GDM1 (cell line): ENCODE measurements at regions not wholly inside any gene's neighbourhood (a gene's known extent, or its start where the extent isn't known, plus 50 kb on each side); places are given as distances from the start of the nearest gene placed in this dataset.

Experiments
- DNase-seq: peaks from one replicate; lab custom pipeline; 2025; lab: John Stamatoyannopoulos, UW

DNA sequence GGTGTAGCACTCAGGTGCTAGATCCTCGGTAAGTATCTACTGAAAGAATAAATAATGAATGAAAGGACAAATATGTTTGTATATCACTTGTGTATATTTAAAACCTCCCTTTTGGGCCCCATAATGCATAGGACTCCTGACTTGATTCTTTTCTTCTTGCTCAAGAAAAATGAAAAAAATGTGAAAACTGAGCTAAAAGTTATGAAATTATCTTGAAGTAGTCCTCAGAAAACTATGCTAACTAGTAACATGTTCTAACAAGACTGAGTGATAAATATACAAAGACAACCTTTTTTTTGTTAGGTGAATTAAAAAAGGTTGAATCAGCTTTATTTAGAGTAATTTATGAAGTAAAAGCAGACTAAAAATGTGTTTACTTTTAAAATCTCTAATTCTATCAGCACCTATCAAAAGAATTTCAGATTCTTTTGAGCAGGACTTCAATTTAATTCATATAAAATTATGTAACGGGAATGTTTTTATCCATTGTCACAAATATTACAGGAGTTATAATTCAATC, 247.8 kb upstream of the JAG1 start:
- no peak for DNase-seq

DNA sequence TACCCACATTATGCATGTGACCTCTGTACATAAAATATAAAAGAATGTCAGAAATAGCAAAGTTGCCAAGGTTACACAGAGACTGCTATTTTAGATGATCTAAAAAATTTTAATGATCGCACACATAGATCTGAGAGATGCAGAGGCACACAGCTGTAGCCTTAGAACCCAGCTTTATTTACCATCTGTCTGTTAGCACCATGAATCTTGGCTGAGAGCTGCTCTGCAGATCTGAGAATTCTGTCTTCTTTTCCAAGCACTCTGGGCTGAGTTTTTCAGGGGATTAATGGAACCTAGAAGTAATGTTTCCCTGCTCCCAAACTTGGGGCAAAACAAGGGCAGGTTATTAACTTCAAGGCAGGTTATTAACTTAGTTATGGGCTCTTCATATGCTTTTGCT, 248.7 kb upstream of the JAG1 start:
- DNase-seq = no peak

DNA sequence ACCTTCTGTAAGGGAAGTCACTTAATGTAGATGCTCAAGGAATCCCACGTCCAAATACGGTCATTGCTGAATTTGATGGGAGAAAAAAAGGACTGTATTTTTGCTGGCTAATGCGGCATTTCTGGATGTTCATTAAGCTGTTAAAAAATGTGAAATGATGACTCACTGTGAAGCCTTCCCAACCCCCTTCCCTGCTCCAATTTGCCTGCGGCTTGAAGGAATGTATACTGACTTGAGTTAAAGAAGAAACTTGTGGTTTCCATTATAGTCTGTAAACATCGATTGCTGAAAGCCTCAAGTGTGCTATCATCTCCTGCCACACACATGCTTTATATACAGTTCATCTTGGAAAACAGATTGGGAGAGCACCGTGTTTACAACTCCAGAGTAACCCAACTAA, 249.1 kb upstream of the JAG1 start:
- DNase-seq = no peak

DNA sequence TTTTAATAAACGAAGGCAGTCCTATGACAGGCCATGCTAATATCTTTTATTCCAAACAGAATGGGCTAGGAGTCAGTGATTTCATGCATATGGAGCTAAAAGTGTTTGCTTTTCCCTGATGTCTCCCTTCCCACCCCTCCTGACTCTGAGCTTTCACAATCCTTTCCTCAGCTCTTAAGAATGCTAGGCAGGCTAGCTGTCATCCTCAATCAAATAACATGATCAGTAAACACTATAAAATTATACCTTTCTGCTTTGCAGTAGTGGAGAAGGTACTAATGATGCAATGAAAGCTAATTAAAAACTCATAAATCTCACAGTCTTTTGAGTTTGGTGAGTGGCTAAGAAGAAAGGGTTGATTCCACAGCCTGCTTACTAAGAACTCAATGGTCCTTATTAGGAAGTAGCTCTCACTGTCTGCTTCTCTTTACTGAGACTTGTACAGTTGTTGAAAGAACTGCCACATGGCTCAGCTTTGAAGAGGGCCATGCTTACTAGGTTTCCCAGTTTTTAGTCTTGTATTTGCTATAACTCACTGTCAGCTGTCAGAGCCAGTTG, 250.9 kb upstream of the JAG1 start:
- DNase-seq = no peak

DNA sequence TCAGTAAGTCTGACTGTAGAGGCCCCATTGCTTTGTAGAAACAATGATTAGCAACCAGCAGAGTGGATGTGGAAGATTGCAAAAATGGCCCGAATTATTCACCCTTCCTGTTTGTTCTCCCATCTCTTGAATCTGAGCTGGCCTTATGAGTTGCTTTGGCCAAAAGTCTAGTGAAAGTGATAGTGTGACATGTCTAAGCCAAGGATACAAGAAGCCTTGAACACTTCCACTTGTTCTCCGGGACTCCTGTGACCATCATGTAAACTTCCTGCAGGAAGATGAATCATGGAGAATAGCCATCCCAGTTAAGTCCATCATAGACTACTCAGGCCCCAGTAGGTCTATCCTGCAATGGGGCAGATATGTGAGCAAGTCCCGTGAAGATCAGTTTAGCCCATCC, 252.0 kb upstream of the JAG1 start:
- no peak for DNase-seq

DNA sequence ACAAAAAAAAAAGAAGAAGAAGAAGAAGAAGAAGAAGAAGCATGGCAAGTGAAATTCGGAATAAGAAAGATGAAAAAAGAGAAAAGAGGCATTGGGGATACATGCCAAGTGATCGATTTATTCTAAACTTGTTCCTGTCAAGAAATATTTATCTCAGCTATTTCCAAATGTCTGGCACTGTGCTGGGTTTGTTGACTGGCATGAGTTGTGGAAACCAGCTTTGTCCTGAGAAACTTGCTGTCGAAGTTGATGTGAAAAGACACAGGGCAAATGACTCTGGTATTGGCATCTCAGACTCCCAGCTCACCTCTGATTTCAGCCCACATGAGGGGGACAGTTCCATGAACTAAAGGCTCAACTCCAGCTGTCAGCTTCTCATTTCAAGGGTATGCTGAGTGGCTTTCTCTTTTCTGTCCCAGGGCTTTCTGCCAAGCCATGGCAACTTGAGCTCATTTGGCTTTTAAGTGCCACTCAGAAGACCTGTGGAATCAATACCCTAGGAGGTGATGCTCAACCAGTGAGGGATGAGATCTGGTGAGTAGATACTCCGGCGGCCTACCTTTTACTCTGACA, 253.3 kb upstream of the JAG1 start:
- DNase-seq = no peak

DNA sequence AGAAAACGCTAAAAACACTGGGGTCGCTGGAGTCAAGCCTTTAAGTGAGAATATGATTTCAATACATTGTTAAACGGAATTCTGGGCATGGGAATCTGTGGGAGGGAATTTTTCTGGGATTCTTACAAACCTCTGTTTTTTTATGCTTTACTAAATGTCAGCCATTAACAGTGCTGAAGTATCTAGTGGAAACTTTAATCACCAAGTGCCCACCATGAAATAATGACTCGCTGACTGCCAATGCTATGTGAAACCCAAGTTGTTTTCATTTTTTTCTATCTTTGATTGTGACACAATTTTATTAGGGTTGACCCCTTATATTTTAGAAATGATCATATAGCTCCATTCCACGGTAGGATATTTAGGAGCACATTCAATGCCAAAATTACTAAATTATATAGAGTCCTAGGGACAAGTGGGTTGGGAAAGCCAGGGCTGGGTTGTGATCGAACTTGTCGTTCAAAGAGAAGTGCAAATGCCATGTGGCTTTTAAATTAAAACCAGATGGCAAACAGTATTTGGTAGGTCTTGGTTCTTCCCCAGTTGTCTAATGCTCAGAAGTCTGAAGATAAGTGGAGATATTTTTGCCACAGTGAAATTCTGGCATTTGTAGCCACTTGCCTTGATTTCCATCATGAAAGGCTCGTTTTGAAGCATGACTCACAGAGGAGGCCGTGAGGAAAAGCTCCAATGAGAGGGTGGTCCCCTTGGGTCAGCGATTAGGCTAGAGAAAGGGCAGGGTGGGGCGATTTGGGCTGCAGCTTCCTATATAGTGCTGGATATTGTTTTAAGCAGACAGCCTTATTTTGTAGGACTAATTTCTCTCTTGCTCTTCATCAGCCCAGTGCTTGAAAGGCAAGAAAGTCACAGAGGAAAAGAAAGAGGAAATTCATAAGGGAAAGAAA, 254.4 kb upstream of the JAG1 start:
- DNase-seq = no peak

DNA sequence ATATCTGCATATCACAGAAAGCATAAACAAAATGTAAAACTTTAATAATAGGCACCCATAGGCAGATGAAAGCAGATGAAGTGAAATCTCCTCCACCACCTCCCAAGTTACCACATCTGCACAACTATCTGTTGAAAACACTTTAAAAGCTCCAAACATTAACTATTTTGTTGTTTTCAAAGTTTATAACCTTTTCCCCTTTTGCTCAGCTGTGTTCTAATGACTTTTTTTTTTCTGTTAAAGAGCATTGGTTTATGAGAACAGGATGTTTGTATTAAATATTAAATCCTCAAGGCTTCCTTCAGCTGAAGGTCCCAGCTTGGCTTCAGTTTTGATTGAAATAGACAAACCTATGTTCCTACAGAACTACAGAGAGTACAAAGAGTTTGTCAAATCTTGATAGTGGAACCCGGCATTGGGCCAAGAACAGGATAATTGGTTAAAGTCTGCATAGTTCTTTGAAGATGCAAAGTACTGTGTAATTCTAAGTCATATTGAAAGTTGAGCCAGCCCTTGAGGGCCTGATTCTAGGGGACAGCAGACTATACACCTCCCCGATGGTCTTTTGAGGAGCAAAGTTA, 255.1 kb upstream of the JAG1 start:
- DNase-seq = no peak

DNA sequence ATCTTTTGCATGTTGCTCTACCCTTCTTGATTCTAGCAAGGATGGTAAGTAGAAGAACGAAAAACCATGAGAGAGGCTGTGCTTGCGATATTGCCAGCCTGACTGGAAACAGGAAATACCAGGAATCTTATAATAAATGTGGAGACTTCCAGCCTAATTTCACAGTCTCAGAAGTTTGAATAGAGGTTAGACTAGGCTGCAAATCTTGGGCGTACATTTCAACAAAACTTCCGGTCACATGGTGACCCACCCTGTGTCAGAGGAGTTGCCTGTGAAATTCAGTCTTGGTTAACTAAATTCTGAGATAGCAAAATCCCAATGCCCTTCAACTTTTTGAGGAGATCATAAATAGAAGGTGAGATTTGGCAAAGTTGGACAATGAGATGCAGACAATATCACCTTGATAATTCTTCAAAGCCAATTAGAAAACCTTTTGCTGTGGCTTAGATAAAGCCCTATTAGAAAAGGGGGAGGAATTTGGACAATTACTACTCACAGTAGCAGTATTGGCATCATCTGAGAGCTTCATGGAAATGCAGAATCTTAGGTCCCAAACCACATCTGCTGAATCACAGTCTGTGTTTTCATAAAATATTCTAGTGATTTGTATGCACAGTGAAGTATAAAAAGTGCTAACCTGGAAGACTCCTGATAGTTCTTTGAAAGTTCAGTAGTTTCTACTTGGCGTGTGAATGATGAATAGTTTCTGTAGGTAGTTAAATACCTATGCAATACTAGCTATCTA, 262.0 kb upstream of the JAG1 start:
- no peak for DNase-seq

DNA sequence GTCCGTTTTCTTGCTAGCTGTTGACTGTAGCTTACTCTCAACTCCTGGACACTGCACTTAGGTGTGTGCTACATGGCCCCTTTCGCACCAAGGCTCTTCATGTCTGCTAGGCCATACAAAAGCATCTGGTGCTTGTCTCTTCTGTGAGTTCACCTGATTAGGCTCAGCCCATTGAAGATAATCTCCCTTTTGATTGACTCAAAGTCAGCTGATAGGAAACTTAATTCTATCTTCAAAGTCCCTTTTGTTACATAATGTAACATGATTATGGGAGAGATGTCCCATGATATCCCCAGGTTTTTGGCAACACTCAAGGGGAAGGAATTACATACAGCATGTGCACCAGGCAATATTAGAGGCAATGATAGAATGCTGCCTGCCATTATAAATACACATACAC, 263.0 kb upstream of the JAG1 start:
- no peak for DNase-seq

DNA sequence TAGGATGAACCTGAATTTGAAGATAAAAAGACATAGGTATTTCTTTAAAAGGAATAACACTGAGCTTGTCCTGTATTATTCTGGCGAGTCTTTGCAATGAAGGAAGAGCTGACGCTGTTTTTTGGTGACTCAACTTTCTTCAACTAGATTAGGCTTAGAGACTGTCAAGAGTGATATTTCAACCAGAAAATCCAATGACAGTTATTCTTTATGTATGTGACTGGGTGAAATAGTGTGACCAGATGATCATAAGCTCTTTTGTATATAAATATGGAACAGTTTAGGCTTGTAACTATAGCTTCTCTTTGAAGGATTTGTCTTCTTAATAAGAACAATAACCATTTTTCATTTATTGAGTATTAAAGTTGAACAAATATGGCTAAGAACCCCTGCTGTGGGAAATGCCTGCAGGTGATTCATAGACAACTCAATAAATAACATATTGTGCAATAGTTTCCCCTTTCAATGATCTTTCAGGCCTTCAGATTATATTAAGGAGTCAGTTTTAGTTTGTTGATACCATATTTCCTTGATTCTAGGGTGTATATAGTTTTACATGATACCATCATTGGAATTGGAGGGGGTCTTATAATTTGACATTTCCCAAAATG, 265.6 kb upstream of the JAG1 start:
- DNase-seq = no peak

DNA sequence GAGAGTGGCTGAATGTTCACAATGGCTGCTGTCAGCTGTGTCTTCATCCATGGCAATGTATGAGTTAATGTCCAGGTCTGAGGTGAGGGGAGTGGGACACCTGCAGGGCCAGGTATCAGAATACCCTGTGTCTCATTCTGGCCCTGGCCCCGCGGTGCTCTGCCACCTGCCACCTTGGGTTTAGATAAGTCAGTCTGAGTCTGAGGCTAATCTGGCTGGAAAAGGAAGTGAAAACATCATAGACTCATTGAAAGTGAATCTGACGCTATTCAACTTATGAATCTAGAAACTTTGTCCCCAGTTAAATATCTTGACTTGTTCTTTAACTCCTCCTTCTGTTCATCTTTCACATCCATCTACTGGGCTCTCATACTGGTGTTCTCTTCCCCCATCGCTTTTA, 267.1 kb upstream of the JAG1 start:
- no peak for DNase-seq

DNA sequence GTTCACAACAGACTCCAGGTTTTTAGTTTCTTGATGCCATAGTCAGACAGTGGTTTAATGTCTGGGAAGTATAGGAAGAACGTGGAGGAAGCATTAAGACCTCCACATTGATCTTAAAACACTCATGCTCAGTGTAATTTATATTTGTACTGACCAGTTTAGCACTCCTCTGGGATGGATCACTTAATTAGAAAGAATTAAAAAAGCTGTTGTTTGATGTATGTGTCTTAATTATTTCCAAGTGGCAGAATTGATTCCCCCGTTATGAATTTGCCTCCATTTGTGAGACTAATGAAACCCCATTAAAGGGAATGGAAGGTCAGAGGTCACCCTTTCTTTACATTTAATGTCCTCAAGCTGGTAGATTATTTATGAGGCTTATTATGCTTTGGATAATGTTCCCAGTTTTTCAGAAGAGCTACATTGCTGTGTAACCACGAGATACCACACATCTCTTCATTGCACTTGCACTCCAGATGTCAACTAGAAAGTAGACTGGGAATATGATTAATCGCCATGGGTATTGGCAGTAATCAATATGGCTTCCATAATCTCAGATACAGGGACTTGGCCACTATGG, 270.0 kb upstream of the JAG1 start:
- DNase-seq = no peak

DNA sequence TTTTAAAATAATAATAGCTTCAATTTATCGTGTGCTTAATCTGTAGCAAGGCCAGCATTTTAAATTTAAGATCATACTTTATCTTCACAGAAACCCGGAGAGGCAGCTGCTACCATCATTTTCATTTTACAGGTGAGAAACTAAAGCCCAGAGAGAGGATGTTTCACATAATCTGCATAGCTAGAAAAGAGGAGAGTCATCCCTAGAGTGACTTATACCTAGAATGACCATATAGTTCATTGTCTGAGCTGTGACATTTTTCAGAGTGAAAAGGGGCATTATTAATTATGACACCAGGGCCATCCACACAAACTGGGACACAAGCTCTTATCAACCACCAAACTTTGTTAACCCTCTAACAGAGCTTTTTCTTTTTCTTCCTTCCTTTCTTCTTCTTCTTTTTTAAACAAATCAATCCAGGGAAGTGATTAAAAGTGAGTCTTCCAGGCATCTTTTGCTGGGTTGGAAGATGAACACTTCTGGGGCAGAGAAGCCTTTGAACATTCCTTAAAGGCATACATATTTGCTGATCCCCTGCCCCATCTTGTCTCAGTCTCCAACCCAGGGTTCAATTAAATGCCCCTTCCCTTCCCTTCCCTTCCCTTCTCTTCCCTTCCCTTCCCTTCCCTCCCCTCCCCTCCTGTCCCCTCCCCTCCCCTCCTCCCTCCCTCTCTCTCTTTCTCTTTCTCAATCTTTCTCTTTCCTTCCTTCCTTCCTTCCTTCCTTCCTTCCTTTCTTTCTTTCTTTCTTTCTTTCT, 272.5 kb upstream of the JAG1 start:
- DNase-seq = no peak

DNA sequence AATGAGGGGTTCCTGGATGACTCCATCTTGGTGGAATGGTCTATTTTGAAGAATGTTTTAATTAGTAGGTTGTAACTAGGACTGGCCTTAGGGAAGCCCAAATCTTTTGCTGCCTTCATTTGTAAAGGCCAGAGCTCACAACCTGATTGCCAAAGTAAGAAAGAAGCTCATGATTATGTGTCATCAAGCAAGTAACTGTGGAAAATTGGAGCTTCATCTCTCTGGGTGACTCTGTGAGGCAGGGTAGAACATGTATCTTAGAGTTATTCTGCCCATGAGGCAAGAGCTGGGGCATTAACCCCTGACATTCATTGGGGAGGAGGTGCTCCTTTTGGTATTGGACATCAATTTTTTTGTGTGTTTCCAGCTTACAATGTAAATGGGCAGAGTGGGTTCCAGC, 273.9 kb upstream of the JAG1 start:
- DNase-seq = no peak

DNA sequence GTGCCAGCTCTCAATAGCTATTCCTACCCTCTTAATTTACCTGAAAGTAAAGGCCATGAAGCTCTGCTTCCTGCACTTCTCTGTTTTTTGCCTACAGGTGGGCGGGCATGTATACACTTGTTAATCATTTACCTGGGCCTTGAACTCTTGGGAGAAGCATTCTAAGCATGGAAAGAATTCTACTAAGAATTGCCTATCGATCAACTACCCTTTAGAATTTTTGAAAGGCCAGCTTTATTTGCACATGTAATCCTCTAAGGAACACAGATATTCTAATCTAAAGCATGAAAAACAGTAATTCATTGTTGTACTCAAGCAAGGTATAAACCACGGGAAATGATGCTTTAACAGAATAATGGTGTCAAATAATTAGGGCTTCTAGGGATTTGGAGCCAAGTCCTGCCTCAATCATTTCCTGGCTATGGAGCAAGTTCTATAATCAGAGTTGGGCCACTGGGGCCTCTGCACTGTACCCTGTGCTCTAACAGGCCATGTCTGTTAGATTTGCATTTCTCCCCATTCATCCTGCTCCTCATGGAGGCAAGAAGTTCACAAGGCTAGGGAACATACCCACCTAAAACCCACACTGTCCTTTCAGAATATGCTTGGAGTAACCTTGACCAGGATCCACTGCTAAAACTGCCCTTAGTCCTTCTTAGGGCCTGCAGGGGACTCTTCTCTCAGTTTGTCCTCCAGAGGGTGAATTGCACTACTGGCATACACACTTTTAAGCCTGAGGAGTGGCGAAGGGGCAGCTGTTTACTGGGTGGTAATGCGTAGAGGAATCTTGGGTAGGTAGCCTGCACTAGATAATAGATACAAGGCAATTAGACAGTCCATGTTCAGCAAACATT, 276.4 kb upstream of the JAG1 start:
- DNase-seq = no peak

DNA sequence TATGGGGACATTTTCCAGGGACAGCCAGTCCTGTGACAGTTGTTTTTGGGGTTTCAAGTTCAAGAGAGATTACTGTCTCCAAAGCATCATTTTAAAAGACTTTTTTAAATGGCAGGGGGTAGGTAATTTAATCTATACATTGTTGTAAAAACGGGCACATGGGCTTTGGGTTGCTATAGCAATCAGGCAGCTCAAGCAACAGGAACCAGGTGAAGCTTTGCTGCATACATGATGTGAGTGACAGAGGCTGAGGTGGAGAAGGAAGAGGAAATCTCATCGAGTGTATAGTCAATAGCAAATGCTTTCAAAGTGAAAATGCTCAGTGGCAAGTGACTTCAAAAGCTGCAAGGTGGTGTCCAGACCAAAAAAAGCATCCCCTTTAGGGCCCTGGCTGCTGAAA, 277.4 kb upstream of the JAG1 start:
- DNase-seq = no peak

DNA sequence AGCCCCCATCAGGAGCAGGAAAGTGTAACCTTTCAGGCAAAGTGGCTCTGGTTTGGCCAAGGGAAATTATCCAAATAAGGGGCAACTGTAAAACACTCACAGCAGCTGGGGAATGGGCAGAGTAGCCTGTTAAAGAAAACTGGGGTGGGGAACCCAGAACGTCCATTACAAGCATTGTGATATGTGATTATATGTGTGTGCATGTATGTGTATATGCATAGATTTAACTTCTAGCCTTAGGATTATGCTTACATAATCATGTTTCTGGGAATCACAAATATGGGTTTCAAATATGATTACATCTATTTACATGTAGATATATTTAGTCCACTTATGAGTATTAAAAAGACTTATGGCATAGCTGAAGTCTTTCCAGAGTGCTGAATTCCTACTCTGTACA, 278.1 kb upstream of the JAG1 start:
- DNase-seq = no peak

DNA sequence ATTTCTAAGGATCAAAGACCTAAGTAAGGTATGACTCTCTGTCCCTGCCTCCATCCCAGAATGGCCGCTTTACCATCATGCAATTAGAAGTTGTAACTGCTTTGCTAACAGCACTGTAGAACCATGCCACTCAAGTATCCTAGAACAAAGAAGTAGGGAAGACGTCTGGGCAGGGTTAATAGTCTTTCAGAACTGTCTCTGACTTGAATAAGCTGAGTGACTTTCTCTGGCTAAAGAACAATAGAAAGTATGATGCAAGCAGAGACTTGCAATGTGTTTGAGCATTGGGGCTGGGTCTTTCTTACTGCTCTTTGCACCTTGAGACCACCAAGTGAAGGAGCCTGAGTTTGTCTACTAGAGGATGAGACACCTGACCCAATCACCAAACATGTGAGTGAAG, 279.6 kb upstream of the JAG1 start:
- DNase-seq = no peak
